ENCODE measurements at regions not wholly inside any gene's neighbourhood (a gene's known extent, or its start where the extent isn't known, plus 50 kb on each side); places are given as distances from the start of the nearest gene placed in this dataset.

- TF ChIP-seq ZNF462 (CRISPR knock-in tag; IDR thresholded peaks at IDR 0.05): no peak
- no peak for TF ChIP-seq STAT1 (IDR thresholded peaks at IDR 0.05; ENCODE audit: unreplicated experiment)
- no peak for TF ChIP-seq POLR2AphosphoS5 (IDR thresholded peaks at IDR 0.05; ENCODE audit: low read depth)
- no peak for TF ChIP-seq NANOG (IDR thresholded peaks at IDR 0.05; ENCODE audit: borderline replicate concordance)
- TF ChIP-seq EZH2 (IDR thresholded peaks at IDR 0.05; ENCODE audit: low read depth, unreplicated experiment): no peak
- TF ChIP-seq CTCF (conservative IDR thresholded peaks at IDR 0.05; ENCODE audit: low read depth in 2 of 2): no peak
Observed at GRCh38 chr6:16049168-16049567, 79.7 kb upstream of the MYLIP start (continued).

- no peak for DNase-seq (ENCODE audit: low spot score)
- no peak overlapping the region for H3K27ac Mint-ChIP-seq
- Histone ChIP-seq H3K4me3 (no peak overlapping the region), H2AFZ (no peak overlapping the region), H3K4me1 (ENCODE audit: insufficient read depth) (no peaks in the 10 kb centered on the region), H3F3A (replicated peaks; ENCODE audit: low read depth) (no peaks in the 10 kb centered on the region), H3K79me2 (replicated peaks; ENCODE audit: insufficient read depth) (no peaks in the 10 kb centered on the region), H3K9me2 (ENCODE audit: insufficient read depth) (peaks cover 15% of the 10 kb centered on the region), H3K36me3 (ENCODE audit: insufficient read depth) (no peaks in the 10 kb centered on the region), H4K20me1 (replicated peaks; ENCODE audit: insufficient read depth) (no peaks in the 10 kb centered on the region), H3K27ac (ENCODE audit: low read depth) (no peak overlapping the region), H3K27me3 (ENCODE audit: insufficient read depth) (no peaks in the 10 kb centered on the region), H3K4me2 (no peak overlapping the region)
- no peaks in the 10 kb centered on the region; the same call in 2 of the 3 replicates for H3K9me3 Mint-ChIP-seq
- no peak for ATAC-seq
- no peaks in the 10 kb centered on the region for H3K36me3 Mint-ChIP-seq (ENCODE audit: low read depth)
- no peaks in the 10 kb centered on the region for H3K27me3 Mint-ChIP-seq (ENCODE audit: insufficient read depth, low read depth, poor library complexity)
- no peak for TF ChIP-seq ZNF462 (CRISPR knock-in tag; IDR thresholded peaks at IDR 0.05)
- no peak for TF ChIP-seq EZH2 (IDR thresholded peaks at IDR 0.05; ENCODE audit: low read depth, unreplicated experiment)
- H3K4me1 Mint-ChIP-seq: no peaks in the 10 kb centered on the region
- H3K4me3 Mint-ChIP-seq: no peak overlapping the region
Observed at GRCh38 chr6:16048221-16048620, 80.7 kb upstream of the MYLIP start.
